ENCODE measurements at regions not wholly inside any gene's neighbourhood (a gene's known extent, or its start where the extent isn't known, plus 50 kb on each side); places are given as distances from the start of the nearest gene placed in this dataset.

DNA sequence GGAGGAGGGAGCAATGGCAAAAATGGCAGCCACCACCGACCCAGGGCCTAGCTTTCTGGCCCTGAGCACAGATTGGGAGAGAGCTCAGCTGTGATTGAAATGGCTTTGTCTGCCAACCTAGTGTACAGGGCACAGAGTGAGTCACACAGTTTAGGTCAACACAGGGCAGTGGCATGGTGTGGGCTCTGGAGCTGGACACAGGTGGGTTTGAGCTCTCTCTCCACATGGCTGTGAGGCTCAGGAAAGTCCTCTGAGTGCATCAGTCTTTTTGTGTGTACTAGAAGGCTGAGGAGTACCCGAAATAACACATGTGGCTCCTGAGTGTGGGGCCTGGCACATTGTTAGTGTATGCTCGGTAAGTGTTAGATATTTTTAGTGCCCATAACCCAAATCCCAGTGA, 60.2 kb upstream of the LOXL4 start (continued):
- TF ChIP-seq, protein P1, sequence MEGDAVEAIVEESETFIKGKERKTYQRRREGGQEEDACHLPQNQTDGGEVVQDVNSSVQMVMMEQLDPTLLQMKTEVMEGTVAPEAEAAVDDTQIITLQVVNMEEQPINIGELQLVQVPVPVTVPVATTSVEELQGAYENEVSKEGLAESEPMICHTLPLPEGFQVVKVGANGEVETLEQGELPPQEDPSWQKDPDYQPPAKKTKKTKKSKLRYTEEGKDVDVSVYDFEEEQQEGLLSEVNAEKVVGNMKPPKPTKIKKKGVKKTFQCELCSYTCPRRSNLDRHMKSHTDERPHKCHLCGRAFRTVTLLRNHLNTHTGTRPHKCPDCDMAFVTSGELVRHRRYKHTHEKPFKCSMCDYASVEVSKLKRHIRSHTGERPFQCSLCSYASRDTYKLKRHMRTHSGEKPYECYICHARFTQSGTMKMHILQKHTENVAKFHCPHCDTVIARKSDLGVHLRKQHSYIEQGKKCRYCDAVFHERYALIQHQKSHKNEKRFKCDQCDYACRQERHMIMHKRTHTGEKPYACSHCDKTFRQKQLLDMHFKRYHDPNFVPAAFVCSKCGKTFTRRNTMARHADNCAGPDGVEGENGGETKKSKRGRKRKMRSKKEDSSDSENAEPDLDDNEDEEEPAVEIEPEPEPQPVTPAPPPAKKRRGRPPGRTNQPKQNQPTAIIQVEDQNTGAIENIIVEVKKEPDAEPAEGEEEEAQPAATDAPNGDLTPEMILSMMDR (IDR thresholded peaks at IDR 0.05; ENCODE audit: control extremely low read depth in 1 of 3, insufficient read depth in 1 of 3, low read depth in 1 of 3, low read length in 3 of 3): no peak
- TF ChIP-seq, protein P2, sequence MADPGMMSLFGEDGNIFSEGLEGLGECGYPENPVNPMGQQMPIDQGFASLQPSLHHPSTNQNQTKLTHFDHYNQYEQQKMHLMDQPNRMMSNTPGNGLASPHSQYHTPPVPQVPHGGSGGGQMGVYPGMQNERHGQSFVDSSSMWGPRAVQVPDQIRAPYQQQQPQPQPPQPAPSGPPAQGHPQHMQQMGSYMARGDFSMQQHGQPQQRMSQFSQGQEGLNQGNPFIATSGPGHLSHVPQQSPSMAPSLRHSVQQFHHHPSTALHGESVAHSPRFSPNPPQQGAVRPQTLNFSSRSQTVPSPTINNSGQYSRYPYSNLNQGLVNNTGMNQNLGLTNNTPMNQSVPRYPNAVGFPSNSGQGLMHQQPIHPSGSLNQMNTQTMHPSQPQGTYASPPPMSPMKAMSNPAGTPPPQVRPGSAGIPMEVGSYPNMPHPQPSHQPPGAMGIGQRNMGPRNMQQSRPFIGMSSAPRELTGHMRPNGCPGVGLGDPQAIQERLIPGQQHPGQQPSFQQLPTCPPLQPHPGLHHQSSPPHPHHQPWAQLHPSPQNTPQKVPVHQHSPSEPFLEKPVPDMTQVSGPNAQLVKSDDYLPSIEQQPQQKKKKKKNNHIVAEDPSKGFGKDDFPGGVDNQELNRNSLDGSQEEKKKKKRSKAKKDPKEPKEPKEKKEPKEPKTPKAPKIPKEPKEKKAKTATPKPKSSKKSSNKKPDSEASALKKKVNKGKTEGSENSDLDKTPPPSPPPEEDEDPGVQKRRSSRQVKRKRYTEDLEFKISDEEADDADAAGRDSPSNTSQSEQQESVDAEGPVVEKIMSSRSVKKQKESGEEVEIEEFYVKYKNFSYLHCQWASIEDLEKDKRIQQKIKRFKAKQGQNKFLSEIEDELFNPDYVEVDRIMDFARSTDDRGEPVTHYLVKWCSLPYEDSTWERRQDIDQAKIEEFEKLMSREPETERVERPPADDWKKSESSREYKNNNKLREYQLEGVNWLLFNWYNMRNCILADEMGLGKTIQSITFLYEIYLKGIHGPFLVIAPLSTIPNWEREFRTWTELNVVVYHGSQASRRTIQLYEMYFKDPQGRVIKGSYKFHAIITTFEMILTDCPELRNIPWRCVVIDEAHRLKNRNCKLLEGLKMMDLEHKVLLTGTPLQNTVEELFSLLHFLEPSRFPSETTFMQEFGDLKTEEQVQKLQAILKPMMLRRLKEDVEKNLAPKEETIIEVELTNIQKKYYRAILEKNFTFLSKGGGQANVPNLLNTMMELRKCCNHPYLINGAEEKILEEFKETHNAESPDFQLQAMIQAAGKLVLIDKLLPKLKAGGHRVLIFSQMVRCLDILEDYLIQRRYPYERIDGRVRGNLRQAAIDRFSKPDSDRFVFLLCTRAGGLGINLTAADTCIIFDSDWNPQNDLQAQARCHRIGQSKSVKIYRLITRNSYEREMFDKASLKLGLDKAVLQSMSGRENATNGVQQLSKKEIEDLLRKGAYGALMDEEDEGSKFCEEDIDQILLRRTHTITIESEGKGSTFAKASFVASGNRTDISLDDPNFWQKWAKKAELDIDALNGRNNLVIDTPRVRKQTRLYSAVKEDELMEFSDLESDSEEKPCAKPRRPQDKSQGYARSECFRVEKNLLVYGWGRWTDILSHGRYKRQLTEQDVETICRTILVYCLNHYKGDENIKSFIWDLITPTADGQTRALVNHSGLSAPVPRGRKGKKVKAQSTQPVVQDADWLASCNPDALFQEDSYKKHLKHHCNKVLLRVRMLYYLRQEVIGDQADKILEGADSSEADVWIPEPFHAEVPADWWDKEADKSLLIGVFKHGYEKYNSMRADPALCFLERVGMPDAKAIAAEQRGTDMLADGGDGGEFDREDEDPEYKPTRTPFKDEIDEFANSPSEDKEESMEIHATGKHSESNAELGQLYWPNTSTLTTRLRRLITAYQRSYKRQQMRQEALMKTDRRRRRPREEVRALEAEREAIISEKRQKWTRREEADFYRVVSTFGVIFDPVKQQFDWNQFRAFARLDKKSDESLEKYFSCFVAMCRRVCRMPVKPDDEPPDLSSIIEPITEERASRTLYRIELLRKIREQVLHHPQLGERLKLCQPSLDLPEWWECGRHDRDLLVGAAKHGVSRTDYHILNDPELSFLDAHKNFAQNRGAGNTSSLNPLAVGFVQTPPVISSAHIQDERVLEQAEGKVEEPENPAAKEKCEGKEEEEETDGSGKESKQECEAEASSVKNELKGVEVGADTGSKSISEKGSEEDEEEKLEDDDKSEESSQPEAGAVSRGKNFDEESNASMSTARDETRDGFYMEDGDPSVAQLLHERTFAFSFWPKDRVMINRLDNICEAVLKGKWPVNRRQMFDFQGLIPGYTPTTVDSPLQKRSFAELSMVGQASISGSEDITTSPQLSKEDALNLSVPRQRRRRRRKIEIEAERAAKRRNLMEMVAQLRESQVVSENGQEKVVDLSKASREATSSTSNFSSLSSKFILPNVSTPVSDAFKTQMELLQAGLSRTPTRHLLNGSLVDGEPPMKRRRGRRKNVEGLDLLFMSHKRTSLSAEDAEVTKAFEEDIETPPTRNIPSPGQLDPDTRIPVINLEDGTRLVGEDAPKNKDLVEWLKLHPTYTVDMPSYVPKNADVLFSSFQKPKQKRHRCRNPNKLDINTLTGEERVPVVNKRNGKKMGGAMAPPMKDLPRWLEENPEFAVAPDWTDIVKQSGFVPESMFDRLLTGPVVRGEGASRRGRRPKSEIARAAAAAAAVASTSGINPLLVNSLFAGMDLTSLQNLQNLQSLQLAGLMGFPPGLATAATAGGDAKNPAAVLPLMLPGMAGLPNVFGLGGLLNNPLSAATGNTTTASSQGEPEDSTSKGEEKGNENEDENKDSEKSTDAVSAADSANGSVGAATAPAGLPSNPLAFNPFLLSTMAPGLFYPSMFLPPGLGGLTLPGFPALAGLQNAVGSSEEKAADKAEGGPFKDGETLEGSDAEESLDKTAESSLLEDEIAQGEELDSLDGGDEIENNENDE (IDR thresholded peaks at IDR 0.05; ENCODE audit: insufficient replicate concordance, low read length): no peak
- TF ChIP-seq RNF2 (IDR thresholded peaks at IDR 0.05; ENCODE audit: borderline replicate concordance, low read depth, low read length, missing control alignments, poor library complexity, severe bottlenecking) (no peak), RAD21 (IDR thresholded peaks at IDR 0.05 in 1 of 2, conservative IDR thresholded peaks at IDR 0.05 in 1 of 2; ENCODE audit: low read depth in 2 of 2, low read length in 2 of 2) (no peak), SP2 (IDR thresholded peaks at IDR 0.05; ENCODE audit: low read length) (no peak)

Data from H1 (cell line).